ENCODE measurements at regions not wholly inside any gene's neighbourhood (a gene's known extent, or its start where the extent isn't known, plus 50 kb on each side); places are given as distances from the start of the nearest gene placed in this dataset.

DNA sequence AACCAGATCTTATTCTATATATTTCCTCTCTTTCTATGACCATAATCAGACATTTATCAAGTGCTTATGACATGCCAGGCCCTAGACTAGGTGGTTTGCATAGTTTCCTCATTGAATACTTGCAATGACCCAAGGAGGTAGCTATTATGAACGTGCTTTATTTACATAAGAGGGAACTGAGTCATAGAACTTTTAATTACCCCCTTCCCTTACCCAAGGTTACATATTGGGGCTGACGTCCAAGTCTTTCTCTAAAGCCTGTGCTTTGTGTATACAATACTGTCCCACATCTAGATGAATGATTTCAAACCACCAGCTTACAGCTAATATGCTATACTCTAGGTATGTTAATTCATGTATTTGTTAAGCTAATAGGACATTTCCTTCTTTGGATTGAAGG is 91.9 kb upstream of the NPY start:
- WGBS, 2 experiments (ENCODE audit: extremely low coverage in 2 of 2, insufficient read length in 1 of 2) = no CpG with 5 or more reads among the region's 2 CpGs
- Histone ChIP-seq H4K8ac (ENCODE audit: low read depth in 2 of 2, low read length in 2 of 2) (no peak overlapping the region), H2BK5ac (ENCODE audit: low read depth, low read length, poor library complexity, severe bottlenecking) (no peak overlapping the region), H4K20me1 (ENCODE audit: insufficient read depth, low read length) (no peaks in the 10 kb centered on the region), H2BK15ac (ENCODE audit: low read depth, low read length) (no peak overlapping the region), H2AK9ac (replicated peaks; ENCODE audit: low read depth, low read length, poor library complexity) (no peak overlapping the region), H3K27me3 (ENCODE audit: control insufficient read depth, insufficient read depth, low read length) (no peaks in the 10 kb centered on the region), H3K9me3 (ENCODE audit: control insufficient read depth, insufficient read depth, low read length) (no peaks in the 10 kb centered on the region), H3K18ac (ENCODE audit: low read depth, low read length) (no peak overlapping the region), H2AK5ac (ENCODE audit: low read depth, low read length) (no peak overlapping the region), H3K4me2 (ENCODE audit: low read depth, low read length) (no peak overlapping the region), H4K5ac (ENCODE audit: low read depth, low read length) (no peak overlapping the region), H2BK120ac (ENCODE audit: low read depth, low read length) (no peak overlapping the region), H2AFZ (replicated peaks; ENCODE audit: low read length, poor library complexity) (no peak overlapping the region), H3K23ac (ENCODE audit: low read depth, low read length) (no peak overlapping the region), H3K79me1 (ENCODE audit: low read depth in 1 of 2, low read length in 2 of 2) (no peaks in the 10 kb centered on the region), H3K27ac (ENCODE audit: insufficient read depth, low read length) (no peak overlapping the region), H3K56ac (ENCODE audit: extremely low read depth, insufficient read depth, low read length) (no peak overlapping the region), H3K14ac (replicated peaks; ENCODE audit: low read depth, low read length) (no peak overlapping the region), H3K36me3 (ENCODE audit: control insufficient read depth, insufficient read depth, low read length) (no peaks in the 10 kb centered on the region), H3K9ac (ENCODE audit: low read depth, low read length) (no peak overlapping the region), H3K4ac (ENCODE audit: low read depth, low read length) (no peak overlapping the region), H4K91ac (ENCODE audit: insufficient read depth, low read depth, low read length) (no peak overlapping the region), H3K4me3 (ENCODE audit: insufficient read depth, low read depth, low read length) (no peak overlapping the region), H2BK20ac (ENCODE audit: low read depth, low read length) (no peak overlapping the region), H3K9me1 (ENCODE audit: insufficient read depth, low read length) (no peaks in the 10 kb centered on the region), H3K4me1 (ENCODE audit: control insufficient read depth, insufficient read depth, low read length) (no peaks in the 10 kb centered on the region)
- no peak for TF ChIP-seq POLR2A (IDR thresholded peaks at IDR 0.05; ENCODE audit: low read depth, low read length)
- no peak for TF ChIP-seq FOS (IDR thresholded peaks at IDR 0.05; ENCODE audit: low read depth, low read length)
- no peak for TF ChIP-seq CTCF (conservative IDR thresholded peaks at IDR 0.05; ENCODE audit: low read depth, low read length)
- no peak for TF ChIP-seq CHD1 (IDR thresholded peaks at IDR 0.05; ENCODE audit: low read depth, low read length)
- TF ChIP-seq, protein P1, sequence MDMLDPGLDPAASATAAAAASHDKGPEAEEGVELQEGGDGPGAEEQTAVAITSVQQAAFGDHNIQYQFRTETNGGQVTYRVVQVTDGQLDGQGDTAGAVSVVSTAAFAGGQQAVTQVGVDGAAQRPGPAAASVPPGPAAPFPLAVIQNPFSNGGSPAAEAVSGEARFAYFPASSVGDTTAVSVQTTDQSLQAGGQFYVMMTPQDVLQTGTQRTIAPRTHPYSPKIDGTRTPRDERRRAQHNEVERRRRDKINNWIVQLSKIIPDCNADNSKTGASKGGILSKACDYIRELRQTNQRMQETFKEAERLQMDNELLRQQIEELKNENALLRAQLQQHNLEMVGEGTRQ (IDR thresholded peaks at IDR 0.05; ENCODE audit: low read depth, low read length) = no peak
- TF ChIP-seq MAZ (IDR thresholded peaks at IDR 0.05; ENCODE audit: borderline replicate concordance, low read depth, low read length) = no peak
- no peak for TF ChIP-seq RCOR1 (IDR thresholded peaks at IDR 0.05; ENCODE audit: insufficient replicate concordance, low read length)
- TF ChIP-seq RFX5 (IDR thresholded peaks at IDR 0.05; ENCODE audit: low read depth, low read length) = no peak
- TF ChIP-seq ELK1 (IDR thresholded peaks at IDR 0.05; ENCODE audit: borderline replicate concordance, low read depth, low read length) = no peak
- dilution Hi-C loops (cut with HindIII; ENCODE audit: low sequenced_read_pairs, unreplicated experiment) = no loop called here
- ChIA-PET POLR2A (ENCODE audit: unreplicated experiment) (no interaction called here), CTCF (no interaction called here)
- in situ Hi-C loops (cut with MboI; ENCODE audit: low sequenced_read_pairs) = loop anchor here (10.0 kb wide), 1 partner anchor 417 kb away; no protein-coding TSS in a partner anchor
- intact Hi-C loops (cut with micrococcal nuclease) = loop anchor here (10.0 kb wide), 1 partner anchor 57 kb away; no protein-coding TSS in a partner anchor
- DNase-seq = peak; percentile 5
- no peak for ATAC-seq (ENCODE audit: low read depth)
- BruUV-seq (replicated peaks) = no TSS peak

Measured in IMR-90 (cell line).